DMS153 (cell line): ENCODE measurements at regions not wholly inside any gene's neighbourhood (a gene's known extent, or its start where the extent isn't known, plus 50 kb on each side); places are given as distances from the start of the nearest gene placed in this dataset.

Source experiments
- DNase-seq: peaks from one replicate; lab custom pipeline; 2025; lab: John Stamatoyannopoulos, UW

DNA sequence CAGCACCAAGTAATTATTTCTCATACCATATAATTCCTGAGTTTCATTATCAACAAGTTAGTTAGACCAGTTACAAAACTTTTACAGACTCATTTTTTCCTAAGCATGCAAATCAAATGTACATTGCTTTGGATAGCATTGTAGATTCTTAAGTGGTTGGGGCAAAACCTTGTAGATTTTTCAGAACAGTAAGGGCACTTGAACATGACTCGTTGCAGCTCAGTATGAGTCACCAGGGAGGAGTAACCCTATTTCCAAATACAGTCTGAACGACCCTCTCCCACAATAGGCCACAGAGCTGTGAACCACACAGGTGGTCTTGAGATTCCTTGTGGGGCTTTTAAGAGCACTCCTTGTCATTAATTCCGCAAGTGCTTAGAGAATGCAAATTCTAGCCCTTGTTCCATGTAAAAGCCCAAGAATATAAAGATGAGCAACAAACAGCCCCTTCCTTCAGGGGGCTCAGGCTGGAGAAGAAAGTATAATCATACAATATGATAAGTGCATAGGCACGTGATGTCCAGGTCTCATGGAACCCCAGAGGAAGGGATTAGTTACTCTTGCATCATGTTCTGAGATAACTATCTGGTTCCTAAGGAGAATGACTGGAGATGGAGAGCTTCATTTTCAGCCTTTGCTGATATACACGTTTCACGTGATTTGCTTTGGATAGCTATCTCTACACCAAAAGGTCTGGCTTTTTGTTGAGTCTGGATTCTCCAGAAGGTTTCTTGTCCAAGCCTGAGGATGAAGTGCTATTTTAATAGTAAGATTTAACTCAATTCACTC lies 295.7 kb downstream of the KCNN2 start:
- no peak for DNase-seq

DNA sequence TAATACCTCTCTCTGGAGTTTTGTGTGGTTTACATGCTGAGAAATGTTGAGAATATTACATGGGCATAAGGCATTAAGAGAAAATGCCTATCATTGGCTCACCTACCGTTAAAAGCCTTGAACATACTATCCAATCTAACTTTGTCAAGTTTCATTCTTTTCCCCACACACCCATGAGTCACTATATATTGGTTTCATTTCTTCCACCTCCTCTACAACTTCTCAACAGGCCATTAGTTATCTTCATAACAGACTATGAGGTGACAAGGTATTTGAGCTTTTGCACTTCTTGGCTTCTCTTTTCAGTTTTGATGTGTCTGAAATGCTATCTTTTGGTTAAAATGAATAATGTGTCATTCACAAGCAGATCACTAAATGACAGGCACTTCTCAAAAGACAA lies 288.0 kb downstream of the KCNN2 start:
- DNase-seq, result no peak

DNA sequence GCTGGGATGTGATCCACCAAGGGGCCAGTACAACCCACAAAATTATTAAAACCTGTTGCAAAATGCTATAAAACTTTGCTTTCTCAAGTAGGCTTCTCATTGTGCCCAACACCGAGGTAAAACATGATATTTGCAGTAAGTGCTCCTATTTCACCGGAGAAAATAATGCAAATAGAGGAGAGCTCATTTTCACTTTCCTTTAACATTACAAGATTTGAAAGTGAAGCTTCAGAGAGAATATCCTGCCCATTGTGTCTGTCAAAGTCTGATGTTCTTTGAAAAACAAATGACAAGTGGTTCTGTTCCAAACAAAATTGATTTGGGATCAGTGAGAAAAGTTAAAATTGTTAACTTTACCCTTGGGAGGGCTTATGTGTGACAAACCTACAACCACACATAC lies 287.1 kb downstream of the KCNN2 start:
- DNase-seq, result no peak

DNA sequence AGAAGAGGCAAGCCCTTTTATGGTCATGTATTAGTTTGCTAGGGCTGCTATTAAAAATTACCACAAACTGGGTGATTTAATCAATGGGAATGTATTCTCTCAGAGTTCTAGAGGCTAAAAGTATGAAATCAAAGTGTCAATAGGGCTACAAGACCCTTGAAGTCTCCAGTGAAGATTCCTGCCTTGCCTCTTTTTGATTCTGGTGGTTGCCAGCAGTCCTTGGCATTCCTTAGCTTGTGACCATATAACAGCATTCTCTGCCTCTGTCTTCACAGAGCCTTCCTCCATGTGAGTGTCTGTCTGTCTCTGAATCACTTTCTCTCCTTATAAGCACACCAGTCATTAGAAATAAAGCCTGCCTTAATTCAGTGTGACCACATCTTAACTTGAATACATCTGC lies 282.7 kb downstream of the KCNN2 start:
- no peak for DNase-seq

DNA sequence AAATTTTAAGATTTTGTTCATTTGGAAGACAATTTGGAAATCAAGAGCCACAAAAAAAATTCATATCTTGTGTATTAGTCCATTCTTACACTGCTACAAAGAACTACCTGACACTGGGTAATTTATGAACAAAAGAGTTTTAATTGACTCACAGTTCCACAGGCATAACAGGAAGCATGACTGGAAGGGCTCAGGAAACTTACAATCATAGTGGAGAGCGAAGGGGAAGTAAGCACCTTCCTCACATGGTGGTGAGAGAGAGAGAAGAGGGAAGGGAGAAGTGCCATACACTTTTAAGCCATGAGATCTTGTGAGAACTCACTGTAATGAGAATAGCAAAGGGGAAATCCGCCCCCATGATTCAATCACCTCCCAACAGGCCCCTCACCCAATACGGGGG lies 274.4 kb downstream of the KCNN2 start:
- DNase-seq, result no peak

DNA sequence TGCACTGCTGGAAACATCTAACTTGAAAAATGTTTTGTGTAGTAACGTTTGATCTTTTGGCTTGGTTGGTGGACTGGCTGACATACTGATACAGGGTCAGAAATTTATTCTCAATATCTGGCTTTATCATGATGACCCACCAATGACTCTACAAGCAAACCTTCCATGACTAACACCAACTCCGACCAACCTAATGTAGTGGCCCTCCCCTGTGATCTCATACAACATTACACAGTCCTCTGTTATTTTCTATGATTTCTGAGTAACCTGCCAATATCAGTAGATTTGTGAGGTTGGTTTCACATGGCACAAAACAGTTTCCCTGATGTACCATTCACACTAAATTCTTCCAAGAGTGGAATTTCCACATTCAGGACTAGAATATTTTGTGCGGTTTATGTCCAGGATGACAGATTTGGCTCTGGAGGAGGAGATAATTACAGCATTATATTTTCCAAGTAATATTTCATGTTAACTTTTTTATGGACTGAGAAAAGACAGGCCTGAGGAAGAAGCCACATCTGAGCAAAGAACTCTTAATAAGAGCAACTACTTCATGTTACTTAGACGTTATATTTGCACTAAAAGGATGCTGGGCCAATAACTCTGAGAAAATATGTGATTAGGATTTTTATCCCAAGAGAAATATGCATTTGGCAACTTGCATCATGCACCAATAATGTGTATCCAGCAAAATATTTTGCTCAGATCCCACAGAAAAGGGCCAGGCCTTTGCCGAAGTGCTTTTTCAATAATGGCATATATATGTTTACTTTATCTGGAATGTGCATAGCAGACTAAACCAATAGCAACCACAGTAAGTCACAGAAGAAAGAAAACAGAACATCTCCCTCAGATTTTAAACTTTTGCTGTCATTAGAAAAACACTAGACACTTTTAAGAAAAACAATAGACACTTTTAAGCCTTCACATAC lies 273.4 kb downstream of the KCNN2 start:
- DNase-seq, result no peak

DNA sequence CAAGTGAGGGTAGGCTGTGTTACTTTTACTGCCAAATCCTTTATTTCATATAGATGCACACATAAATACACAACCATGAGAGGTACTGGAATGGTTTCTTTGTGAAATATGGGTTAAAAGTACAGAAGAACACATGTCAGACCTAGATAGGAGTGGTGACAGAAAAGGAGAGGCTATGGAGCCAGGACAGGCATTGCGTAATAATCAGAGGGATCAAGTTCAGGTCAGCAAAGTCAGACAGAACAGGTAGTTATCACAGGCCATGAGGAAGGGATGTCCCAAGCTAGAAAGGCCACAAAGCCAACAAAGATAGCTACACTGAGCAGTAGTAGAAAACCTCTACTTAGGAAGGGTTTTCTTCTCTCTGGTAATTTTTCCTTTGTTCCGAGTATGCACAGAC lies 272.6 kb downstream of the KCNN2 start:
- DNase-seq, result no peak

DNA sequence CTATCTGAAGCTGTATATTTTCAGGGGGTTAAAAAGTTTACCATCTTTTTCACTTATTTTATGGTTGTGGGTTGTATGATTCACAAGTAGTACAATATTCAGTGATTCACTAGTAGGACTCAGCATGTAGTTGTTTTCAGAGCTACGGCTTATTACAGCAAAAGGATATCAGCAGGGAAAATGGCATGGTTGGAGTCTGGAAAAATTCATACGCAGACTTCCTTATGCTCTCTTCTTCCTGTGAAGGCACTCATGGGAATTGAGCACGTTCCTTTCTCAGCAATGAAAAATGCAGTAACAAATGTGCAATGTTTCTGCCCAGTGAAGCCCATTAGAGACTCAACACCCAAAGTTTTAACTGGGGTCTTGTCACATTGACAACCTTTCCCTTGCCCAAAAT lies 250.5 kb downstream of the KCNN2 start:
- DNase-seq, result no peak

DNA sequence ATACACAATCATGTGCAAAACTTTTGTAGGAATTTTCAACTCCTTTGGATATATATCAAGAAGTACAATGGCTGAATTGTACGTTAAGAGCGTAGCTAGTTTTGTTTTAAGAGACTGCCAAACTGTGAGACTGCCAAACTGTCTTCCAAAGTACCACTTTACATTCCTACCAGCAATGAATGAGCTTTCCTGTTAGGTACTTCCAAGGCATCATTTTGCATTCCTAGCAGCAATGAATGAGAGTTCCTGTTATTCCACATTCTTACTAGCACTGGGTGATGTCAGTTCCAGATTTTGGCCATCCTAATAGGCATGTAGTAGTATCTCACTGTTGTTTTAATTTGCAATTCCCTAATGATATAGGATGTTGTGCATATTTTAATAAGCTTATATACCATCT lies 219.3 kb downstream of the KCNN2 start:
- no peak for DNase-seq

DNA sequence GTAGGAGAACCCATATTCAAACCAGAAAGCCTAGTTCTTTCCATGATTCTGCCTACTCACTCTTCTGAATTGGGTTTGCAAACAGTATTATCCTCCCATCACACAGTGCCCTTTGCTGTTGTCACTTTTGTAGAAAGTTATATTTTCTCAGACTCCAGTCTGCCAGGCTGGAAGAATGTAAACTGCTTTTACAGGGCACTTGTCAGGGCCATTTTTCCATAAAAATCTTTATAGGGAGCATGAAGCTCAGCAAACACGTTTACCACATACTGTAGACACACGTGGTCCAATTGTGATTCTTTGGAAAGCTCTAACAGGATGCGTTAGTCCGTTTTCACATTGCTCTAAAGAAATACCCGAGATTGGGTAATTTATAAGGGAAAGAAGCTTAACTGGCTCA lies 204.0 kb downstream of the KCNN2 start:
- no peak for DNase-seq

DNA sequence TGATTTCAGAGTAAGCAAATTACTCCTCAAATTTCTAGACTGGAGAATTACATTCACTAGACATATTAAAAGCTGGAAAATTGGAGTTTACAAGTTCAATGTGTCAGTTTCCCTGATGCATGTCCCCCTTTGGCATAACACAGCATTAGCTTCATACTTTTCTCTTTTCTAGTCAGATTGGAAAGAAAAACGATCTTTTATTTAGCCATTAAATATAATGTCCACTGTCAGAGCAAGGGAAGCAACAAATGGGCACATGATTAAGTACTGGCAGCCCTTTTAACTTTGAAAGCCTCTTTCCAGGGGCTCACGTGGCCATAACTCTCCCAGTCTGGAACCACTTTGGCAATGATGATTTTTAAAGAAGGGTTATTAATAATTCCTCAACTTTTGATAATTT lies 203.3 kb downstream of the KCNN2 start:
- DNase-seq, result no peak

DNA sequence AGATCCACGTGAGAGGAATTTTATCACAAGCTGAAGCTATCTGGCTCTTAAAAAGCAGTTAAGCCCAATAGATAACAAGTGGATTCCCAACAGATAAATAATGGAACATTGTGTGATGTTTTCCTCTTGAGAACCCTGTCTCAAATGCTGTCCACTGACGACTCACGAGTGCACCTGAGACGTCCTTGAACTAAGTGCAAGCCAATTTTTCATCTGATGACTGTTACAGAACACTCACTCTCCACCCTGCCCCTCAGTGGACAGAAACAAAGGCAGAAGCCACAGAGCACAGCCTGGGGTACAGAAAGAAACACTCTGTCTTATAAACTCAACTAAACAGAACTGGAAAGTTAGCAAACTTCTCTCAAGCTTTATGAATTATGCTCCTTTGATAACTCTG lies 199.5 kb downstream of the KCNN2 start:
- DNase-seq, result no peak
